ENCODE measurements at regions not wholly inside any gene's neighbourhood (a gene's known extent, or its start where the extent isn't known, plus 50 kb on each side); places are given as distances from the start of the nearest gene placed in this dataset.

DNA sequence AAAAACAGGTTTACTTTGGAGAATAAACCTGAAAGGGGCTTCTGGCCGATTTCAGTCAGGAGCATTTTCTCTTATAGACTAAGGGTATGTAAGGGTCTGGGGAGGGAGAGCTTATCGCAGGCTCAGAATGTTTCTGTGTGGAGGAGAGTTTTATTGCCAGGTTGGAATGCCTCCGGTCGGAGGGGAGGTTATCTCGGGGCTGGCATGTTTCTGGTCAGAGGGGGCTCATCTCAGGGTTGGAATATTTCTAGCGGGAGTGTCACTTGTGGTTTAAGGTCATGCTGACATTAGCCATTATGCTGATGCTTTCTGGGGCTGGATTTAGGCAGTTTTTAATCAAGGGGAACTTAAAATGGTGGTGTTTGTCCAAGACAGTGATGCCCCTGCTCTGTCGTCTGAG is 333.6 kb downstream of the METTL4 start (continued):
- TF ChIP-seq GABPA (IDR thresholded peaks at IDR 0.05 in 1 of 2, conservative IDR thresholded peaks at IDR 0.05 in 1 of 2), result no peak
- no peak for TF ChIP-seq EGR1 (IDR thresholded peaks at IDR 0.05; ENCODE audit: low read depth in 2 of 2)
- no peak for TF ChIP-seq FOXA2 (IDR thresholded peaks at IDR 0.05)

DNA sequence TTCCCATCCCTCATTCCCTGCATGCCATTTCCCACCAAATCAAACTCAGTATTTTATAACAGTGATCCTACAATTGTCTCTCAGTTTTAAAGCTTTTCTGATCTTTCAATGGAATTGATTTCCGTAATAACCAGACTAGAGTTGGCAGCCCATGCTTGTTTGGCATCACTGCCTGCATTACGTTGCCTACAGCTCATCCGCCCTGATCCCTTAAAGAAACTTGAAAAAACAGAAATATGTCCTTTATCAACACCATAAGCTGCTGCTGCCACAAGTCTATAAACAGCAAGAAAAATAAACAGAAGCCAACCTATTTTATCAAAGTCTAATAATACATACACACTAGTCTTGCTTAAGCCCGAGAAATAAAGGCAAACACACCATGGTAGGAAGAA is 331.0 kb downstream of the METTL4 start:
- TF ChIP-seq RXRA (IDR thresholded peaks at IDR 0.05) (no peak), YY1 (IDR thresholded peaks at IDR 0.05) (no peak), JUND (IDR thresholded peaks at IDR 0.05) (no peak), FOXA1 (IDR thresholded peaks at IDR 0.05) (no peak), ZBTB33 (IDR thresholded peaks at IDR 0.05) (no peak), HNF4A (conservative IDR thresholded peaks at IDR 0.05) (no peak), TAF1 (conservative IDR thresholded peaks at IDR 0.05) (no peak)
- TF ChIP-seq, protein P1, sequence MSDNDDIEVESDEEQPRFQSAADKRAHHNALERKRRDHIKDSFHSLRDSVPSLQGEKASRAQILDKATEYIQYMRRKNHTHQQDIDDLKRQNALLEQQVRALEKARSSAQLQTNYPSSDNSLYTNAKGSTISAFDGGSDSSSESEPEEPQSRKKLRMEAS (IDR thresholded peaks at IDR 0.05), result no peak
- Histone ChIP-seq H3K4me1 (ENCODE audit: control insufficient read depth in 4 of 4, insufficient read depth in 4 of 4, low read length in 3 of 4) (no peaks in the 10 kb centered on the region), H3K36me3 (ENCODE audit: control insufficient read depth in 4 of 4, insufficient read depth in 3 of 4, low read depth in 1 of 4, low read length in 3 of 4) (no peaks in the 10 kb centered on the region), H3K27me3 (ENCODE audit: control insufficient read depth in 4 of 4, insufficient read depth in 4 of 4, low read length in 3 of 4) (no peaks in the 10 kb centered on the region), H3K9ac (ENCODE audit: low read depth in 1 of 2, low read length in 2 of 2) (no peak overlapping the region), H3K4me3 (ENCODE audit: low read depth in 1 of 3, low read length in 3 of 3) (no peak overlapping the region), H3K27ac (ENCODE audit: low read depth in 1 of 2, low read length in 2 of 2) (no peak overlapping the region), H3K9me3 (ENCODE audit: control insufficient read depth in 4 of 4, low read length in 3 of 4) (no peaks in the 10 kb centered on the region)
- no peak for DNase-seq (ENCODE audit: low spot score)
- 73% methylated on average over 4 of the region's 4 CpGs for WGBS

DNA sequence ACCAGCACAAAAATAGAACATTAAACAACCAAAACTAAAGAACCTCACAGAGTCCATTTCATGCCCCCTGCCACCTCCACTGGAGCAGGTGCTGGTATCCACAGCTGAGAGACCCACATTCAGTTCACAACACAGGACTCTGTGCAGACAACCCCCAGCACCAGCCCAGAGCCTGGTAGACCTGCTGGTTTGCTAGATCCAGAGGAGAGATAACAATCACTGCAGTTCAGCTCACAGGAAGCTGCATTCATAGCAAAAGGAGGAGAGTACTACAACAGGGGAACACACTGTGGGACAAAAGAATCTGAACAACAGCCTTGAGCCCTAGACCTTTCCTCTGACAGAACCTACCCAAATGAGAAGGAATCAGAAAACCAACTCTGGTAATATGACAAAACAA is 326.7 kb downstream of the METTL4 start:
- Histone ChIP-seq H3K4me3 (ENCODE audit: low read depth in 1 of 3, low read length in 3 of 3) (no peak overlapping the region), H3K4me1 (ENCODE audit: control insufficient read depth in 4 of 4, insufficient read depth in 4 of 4, low read length in 3 of 4) (no peaks in the 10 kb centered on the region), H3K9me3 (ENCODE audit: control insufficient read depth in 4 of 4, low read length in 3 of 4) (no peaks in the 10 kb centered on the region), H3K9ac (ENCODE audit: low read depth in 1 of 2, low read length in 2 of 2) (no peak overlapping the region), H3K27ac (ENCODE audit: low read depth in 1 of 2, low read length in 2 of 2) (no peak overlapping the region), H3K36me3 (ENCODE audit: control insufficient read depth in 4 of 4, insufficient read depth in 3 of 4, low read depth in 1 of 4, low read length in 3 of 4) (no peaks in the 10 kb centered on the region), H3K27me3 (ENCODE audit: control insufficient read depth in 4 of 4, insufficient read depth in 4 of 4, low read length in 3 of 4) (no peaks in the 10 kb centered on the region)
- DNase-seq (ENCODE audit: low spot score), result no peak
- no peak for TF ChIP-seq FOXA1 (IDR thresholded peaks at IDR 0.05)
- TF ChIP-seq GABPA (IDR thresholded peaks at IDR 0.05 in 1 of 2, conservative IDR thresholded peaks at IDR 0.05 in 1 of 2), result no peak
- TF ChIP-seq TAF1 (conservative IDR thresholded peaks at IDR 0.05), result no peak
- TF ChIP-seq REST (IDR thresholded peaks at IDR 0.05), result no peak
- TF ChIP-seq RXRA (IDR thresholded peaks at IDR 0.05), result no peak
- no peak for TF ChIP-seq NR2F2 (IDR thresholded peaks at IDR 0.05)
- TF ChIP-seq, protein P2, sequence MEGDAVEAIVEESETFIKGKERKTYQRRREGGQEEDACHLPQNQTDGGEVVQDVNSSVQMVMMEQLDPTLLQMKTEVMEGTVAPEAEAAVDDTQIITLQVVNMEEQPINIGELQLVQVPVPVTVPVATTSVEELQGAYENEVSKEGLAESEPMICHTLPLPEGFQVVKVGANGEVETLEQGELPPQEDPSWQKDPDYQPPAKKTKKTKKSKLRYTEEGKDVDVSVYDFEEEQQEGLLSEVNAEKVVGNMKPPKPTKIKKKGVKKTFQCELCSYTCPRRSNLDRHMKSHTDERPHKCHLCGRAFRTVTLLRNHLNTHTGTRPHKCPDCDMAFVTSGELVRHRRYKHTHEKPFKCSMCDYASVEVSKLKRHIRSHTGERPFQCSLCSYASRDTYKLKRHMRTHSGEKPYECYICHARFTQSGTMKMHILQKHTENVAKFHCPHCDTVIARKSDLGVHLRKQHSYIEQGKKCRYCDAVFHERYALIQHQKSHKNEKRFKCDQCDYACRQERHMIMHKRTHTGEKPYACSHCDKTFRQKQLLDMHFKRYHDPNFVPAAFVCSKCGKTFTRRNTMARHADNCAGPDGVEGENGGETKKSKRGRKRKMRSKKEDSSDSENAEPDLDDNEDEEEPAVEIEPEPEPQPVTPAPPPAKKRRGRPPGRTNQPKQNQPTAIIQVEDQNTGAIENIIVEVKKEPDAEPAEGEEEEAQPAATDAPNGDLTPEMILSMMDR (IDR thresholded peaks at IDR 0.05; ENCODE audit: low read depth, low read length, missing input control), result no peak
- no peak for TF ChIP-seq EGR1 (IDR thresholded peaks at IDR 0.05; ENCODE audit: low read depth in 2 of 2)
- TF ChIP-seq SP1 (IDR thresholded peaks at IDR 0.05), result no peak
- TF ChIP-seq HNF4A (conservative IDR thresholded peaks at IDR 0.05), result no peak
- TF ChIP-seq RAD21 (IDR thresholded peaks at IDR 0.05), result no peak
- TF ChIP-seq HNF4G (IDR thresholded peaks at IDR 0.05), result no peak
- TF ChIP-seq YY1 (IDR thresholded peaks at IDR 0.05), result no peak
- no peak for TF ChIP-seq FOXA2 (IDR thresholded peaks at IDR 0.05)
- TF ChIP-seq ZBTB33 (IDR thresholded peaks at IDR 0.05), result no peak
- TF ChIP-seq, protein P1 (IDR thresholded peaks at IDR 0.05), result no peak
- no peak for TF ChIP-seq JUND (IDR thresholded peaks at IDR 0.05)
- no peak for TF ChIP-seq ATF3 (IDR thresholded peaks at IDR 0.05)
